ENCODE measurements at regions not wholly inside any gene's neighbourhood (a gene's known extent, or its start where the extent isn't known, plus 50 kb on each side); places are given as distances from the start of the nearest gene placed in this dataset.
"Not testable (repeated sequence)": the region's sequence is repeated elsewhere in the genome, so short reads cannot be mapped to it uniquely, and the experiment has no call there.

GRCh38 chr7:66523409-66523808, 105.3 kb upstream of the KCTD7 start:
- Histone ChIP-seq H3K4me1 (ENCODE audit: control insufficient read depth in 2 of 2, insufficient read depth in 1 of 2, low read depth in 1 of 2, low read length in 2 of 2) (no peaks in the 10 kb centered on the region), H4K8ac (ENCODE audit: low read depth, low read length) (no peak overlapping the region), H3K27ac (replicated peaks; ENCODE audit: low read length) (no peak overlapping the region), H3K9me3 (replicated peaks in 1 of 2; ENCODE audit: control insufficient read depth in 2 of 2, insufficient read depth in 1 of 2, low read depth in 1 of 2, low read length in 2 of 2) (peaks cover 0 to 2% of the 10 kb centered on the region in 2 donors), H2AK5ac (ENCODE audit: low read depth, low read length) (no peak overlapping the region), H3K36me3 (replicated peaks in 1 of 2; ENCODE audit: control insufficient read depth in 2 of 2, insufficient read depth in 2 of 2, low read length in 2 of 2) (no peaks in the 10 kb centered on the region), H2BK15ac (ENCODE audit: low read length) (no peak overlapping the region), H3K27me3 (ENCODE audit: control insufficient read depth in 3 of 3, insufficient read depth in 3 of 3, low read depth in 1 of 3, low read length in 3 of 3) (no peaks in the 10 kb centered on the region), H3K23ac (ENCODE audit: low read depth, low read length, poor library complexity) (no peak overlapping the region), H2BK5ac (ENCODE audit: low read length) (no peak overlapping the region), H3K14ac (ENCODE audit: low read length) (no peak overlapping the region), H3K18ac (ENCODE audit: low read length) (no peak overlapping the region), H4K91ac (ENCODE audit: low read depth, low read length, poor library complexity) (no peak overlapping the region), H3K4ac (ENCODE audit: low read length) (no peak overlapping the region), H2BK120ac (ENCODE audit: low read depth, low read length) (no peak overlapping the region), H3K4me2 (ENCODE audit: insufficient read depth, low read length, poor library complexity, severe bottlenecking) (no peak overlapping the region), H2BK12ac (ENCODE audit: low read length) (no peak overlapping the region), H3K9ac (ENCODE audit: low read depth, low read length, poor library complexity) (no peak overlapping the region), H2AFZ (ENCODE audit: low read length) (no peak overlapping the region), H3K4me3 (ENCODE audit: low read length in 2 of 2) (no peak overlapping the region), H3K79me1 (ENCODE audit: low read depth, low read length) (peaks cover 4% of the 10 kb centered on the region)
- WGBS, 2 donors (ENCODE audit: extremely low coverage in 2 of 2, insufficient read length in 2 of 2, insufficient replicate concordance in 1 of 2): no CpG with 5 or more reads among the region's 6 CpGs
- no peak for DNase-seq (ENCODE audit: low spot score)

- Histone ChIP-seq H3K4ac (ENCODE audit: low read length) (no peak overlapping the region), H3K18ac (ENCODE audit: low read length) (no peak overlapping the region), H3K36me3 (replicated peaks in 1 of 2; ENCODE audit: control insufficient read depth in 2 of 2, insufficient read depth in 2 of 2, low read length in 2 of 2) (no peaks in the 10 kb centered on the region), H2BK120ac (ENCODE audit: low read depth, low read length) (no peak overlapping the region), H3K79me1 (ENCODE audit: low read depth, low read length) (peaks cover 4% of the 10 kb centered on the region), H3K9ac (ENCODE audit: low read depth, low read length, poor library complexity) (no peak overlapping the region), H3K27me3 (ENCODE audit: control insufficient read depth in 3 of 3, insufficient read depth in 3 of 3, low read depth in 1 of 3, low read length in 3 of 3) (no peaks in the 10 kb centered on the region), H3K4me2 (ENCODE audit: insufficient read depth, low read length, poor library complexity, severe bottlenecking) (no peak overlapping the region), H2AK5ac (ENCODE audit: low read depth, low read length) (no peak overlapping the region), H2BK12ac (ENCODE audit: low read length) (no peak overlapping the region), H2BK5ac (ENCODE audit: low read length) (no peak overlapping the region), H3K23ac (ENCODE audit: low read depth, low read length, poor library complexity) (no peak overlapping the region), H3K4me3 (ENCODE audit: low read length in 2 of 2) (no peak overlapping the region), H3K4me1 (ENCODE audit: control insufficient read depth in 2 of 2, insufficient read depth in 1 of 2, low read depth in 1 of 2, low read length in 2 of 2) (peaks cover under 1 to 5% of the 10 kb centered on the region in 2 donors), H3K27ac (replicated peaks; ENCODE audit: low read length) (no peak overlapping the region), H2AFZ (ENCODE audit: low read length) (no peak overlapping the region), H3K14ac (ENCODE audit: low read length) (peak overlapping the region; percentile 21), H4K91ac (ENCODE audit: low read depth, low read length, poor library complexity) (no peak overlapping the region), H2BK15ac (ENCODE audit: low read length) (no peak overlapping the region), H3K9me3 (replicated peaks in 1 of 2; ENCODE audit: control insufficient read depth in 2 of 2, insufficient read depth in 1 of 2, low read depth in 1 of 2, low read length in 2 of 2) (peaks cover 0 to 2% of the 10 kb centered on the region in 2 donors), H4K8ac (ENCODE audit: low read depth, low read length) (no peak overlapping the region)
- no CpG with 5 or more reads among the region's 5 CpGs for WGBS, 2 donors (ENCODE audit: extremely low coverage in 2 of 2, insufficient read length in 2 of 2, insufficient replicate concordance in 1 of 2)
- DNase-seq (ENCODE audit: low spot score): no peak
Observed at GRCh38 chr7:66524738-66525137, 103.9 kb upstream of the KCTD7 start.

GRCh38 chr7:66526782-66527181, 101.9 kb upstream of the KCTD7 start:
- H2BK12ac ChIP-seq (ENCODE audit: low read length); H3K4me3 ChIP-seq (ENCODE audit: low read length in 2 of 2); H3K4me2 ChIP-seq (ENCODE audit: insufficient read depth, low read length, poor library complexity, severe bottlenecking); H3K14ac ChIP-seq (ENCODE audit: low read length); H2AFZ ChIP-seq (ENCODE audit: low read length); H2AK5ac ChIP-seq (ENCODE audit: low read depth, low read length); DNase-seq (ENCODE audit: low spot score); H3K27me3 ChIP-seq (ENCODE audit: control insufficient read depth in 3 of 3, insufficient read depth in 3 of 3, low read depth in 1 of 3, low read length in 3 of 3); H3K4ac ChIP-seq (ENCODE audit: low read length); H3K27ac ChIP-seq (replicated peaks; ENCODE audit: low read length); H3K79me1 ChIP-seq (ENCODE audit: low read depth, low read length); H4K91ac ChIP-seq (ENCODE audit: low read depth, low read length, poor library complexity); H3K23ac ChIP-seq (ENCODE audit: low read depth, low read length, poor library complexity); H3K36me3 ChIP-seq (replicated peaks in 1 of 2; ENCODE audit: control insufficient read depth in 2 of 2, insufficient read depth in 2 of 2, low read length in 2 of 2); H3K9ac ChIP-seq (ENCODE audit: low read depth, low read length, poor library complexity); H3K18ac ChIP-seq (ENCODE audit: low read length); H4K8ac ChIP-seq (ENCODE audit: low read depth, low read length); H2BK120ac ChIP-seq (ENCODE audit: low read depth, low read length); H2BK5ac ChIP-seq (ENCODE audit: low read length); H3K9me3 ChIP-seq (replicated peaks in 1 of 2; ENCODE audit: control insufficient read depth in 2 of 2, insufficient read depth in 1 of 2, low read depth in 1 of 2, low read length in 2 of 2); H2BK15ac ChIP-seq (ENCODE audit: low read length): not testable (repeated sequence)
- peaks cover 7 to 15% of the 10 kb centered on the region in 2 donors for H3K4me1 ChIP-seq (ENCODE audit: control insufficient read depth in 2 of 2, insufficient read depth in 1 of 2, low read depth in 1 of 2, low read length in 2 of 2)
- WGBS, 2 donors (ENCODE audit: extremely low coverage in 2 of 2, insufficient read length in 2 of 2, insufficient replicate concordance in 1 of 2): no CpG with 5 or more reads among the region's 4 CpGs

GRCh38 chr7:66528652-66529051, 100.0 kb upstream of the KCTD7 start:
- Histone ChIP-seq H3K14ac (ENCODE audit: low read length) (no peak overlapping the region), H2BK15ac (ENCODE audit: low read length) (no peak overlapping the region), H2BK12ac (ENCODE audit: low read length) (no peak overlapping the region), H3K4me2 (ENCODE audit: insufficient read depth, low read length, poor library complexity, severe bottlenecking) (no peak overlapping the region), H3K27ac (replicated peaks; ENCODE audit: low read length) (no peak overlapping the region), H2BK120ac (ENCODE audit: low read depth, low read length) (no peak overlapping the region), H4K8ac (ENCODE audit: low read depth, low read length) (no peak overlapping the region), H3K23ac (ENCODE audit: low read depth, low read length, poor library complexity) (no peak overlapping the region), H3K4me3 (ENCODE audit: low read length in 2 of 2) (no peak overlapping the region), H3K79me1 (ENCODE audit: low read depth, low read length) (peaks cover 4% of the 10 kb centered on the region), H3K4ac (ENCODE audit: low read length) (no peak overlapping the region), H2BK5ac (ENCODE audit: low read length) (no peak overlapping the region), H2AK5ac (ENCODE audit: low read depth, low read length) (no peak overlapping the region), H3K9me3 (replicated peaks in 1 of 2; ENCODE audit: control insufficient read depth in 2 of 2, insufficient read depth in 1 of 2, low read depth in 1 of 2, low read length in 2 of 2) (no peaks in the 10 kb centered on the region), H3K27me3 (ENCODE audit: control insufficient read depth in 3 of 3, insufficient read depth in 3 of 3, low read depth in 1 of 3, low read length in 3 of 3) (no peaks in the 10 kb centered on the region), H2AFZ (ENCODE audit: low read length) (no peak overlapping the region), H3K9ac (ENCODE audit: low read depth, low read length, poor library complexity) (no peak overlapping the region), H3K36me3 (replicated peaks in 1 of 2; ENCODE audit: control insufficient read depth in 2 of 2, insufficient read depth in 2 of 2, low read length in 2 of 2) (no peaks in the 10 kb centered on the region), H3K18ac (ENCODE audit: low read length) (no peak overlapping the region), H3K4me1 (ENCODE audit: control insufficient read depth in 2 of 2, insufficient read depth in 1 of 2, low read depth in 1 of 2, low read length in 2 of 2) (peaks cover 7 to 15% of the 10 kb centered on the region in 2 donors), H4K91ac (ENCODE audit: low read depth, low read length, poor library complexity) (no peak overlapping the region)
- no CpG with 5 or more reads among the region's 3 CpGs for WGBS, 2 donors (ENCODE audit: extremely low coverage in 2 of 2, insufficient read length in 2 of 2, insufficient replicate concordance in 1 of 2)
- DNase-seq (ENCODE audit: low spot score): no peak
